BJ (cell line): ENCODE measurements at regions not wholly inside any gene's neighbourhood (a gene's known extent, or its start where the extent isn't known, plus 50 kb on each side); places are given as distances from the start of the nearest gene placed in this dataset.
"Not testable (repeated sequence)": the region's sequence is repeated elsewhere in the genome, so short reads cannot be mapped to it uniquely, and the experiment has no call there.

ENCODE experiments used
- CTCF ChIA-PET: fragments of 350-600 bp; formaldehyde crosslinking; extraction: SDS; loops from one replicate; lab custom pipeline; 2021; ENCODE audit warnings: antibody characterized with exemption, inconsistent platforms; lab: Yijun Ruan, JAX
- POLR2A ChIA-PET: fragments of 300-600 bp; sonication (Branson Sonifier 250); formaldehyde crosslinking; extraction: SDS; loops from one replicate; lab custom pipeline; 2021; ENCODE audit warnings: antibody characterized with exemption; lab: Charles Lee
- DNase-seq: peaks from one replicate; pipeline ENCODE4 v3.0.0-alpha.2; 2011; ENCODE audit warnings: low read depth
- H3K27me3 ChIP-seq: 2 replicates; pipeline ENCODE4 v1.6.0; 2011; ENCODE audit warnings: low read length; ENCODE audit not compliant: control insufficient read depth, insufficient read depth
- H3K36me3 ChIP-seq: 2 replicates; pipeline ENCODE4 v1.5.1; 2011; ENCODE audit warnings: low read length; ENCODE audit not compliant: control insufficient read depth, insufficient read depth
- H3K4me3 ChIP-seq: 2 replicates; pipeline ENCODE4 v1.5.1; 2011; ENCODE audit warnings: low read depth, mild to moderate bottlenecking, control low read depth, low read length
- CTCF ChIP-seq: IDR thresholded peaks from 2 replicates; pipeline ENCODE4 v1.5.1; 2011; ENCODE audit warnings: low read depth, mild to moderate bottlenecking, control low read depth, inconsistent platforms, low read length, moderate library complexity; ENCODE audit not compliant: insufficient read depth

- no peak for TF ChIP-seq CTCF
- POLR2A ChIA-PET, result no interaction called here
- Histone ChIP-seq H3K4me3 (no peak overlapping the region), H3K36me3 (no peaks in the 10 kb centered on the region), H3K27me3 (no peaks in the 10 kb centered on the region)
- CTCF ChIA-PET, result no interaction called here
- no peak for DNase-seq
Measured at GRCh38 chr7:41559426-41559825, 143.5 kb downstream of the INHBA start.

- Histone ChIP-seq H3K27me3 (no peaks in the 10 kb centered on the region), H3K36me3 (no peaks in the 10 kb centered on the region), H3K4me3 (no peak overlapping the region)
- CTCF ChIA-PET, result interaction anchor here (2.7 kb wide), 1 partner anchor 10 kb away, joined by 8 read pairs; no protein-coding TSS in a partner anchor
- POLR2A ChIA-PET, result no interaction called here
- no peak for DNase-seq
- TF ChIP-seq CTCF, result no peak
Measured at GRCh38 chr7:41554481-41554880, 148.4 kb downstream of the INHBA start.

GRCh38 chr7:41550046-41550445, 152.8 kb downstream of the INHBA start:
- H3K36me3 ChIP-seq, H3K27me3 ChIP-seq, POLR2A ChIA-PET, DNase-seq, H3K4me3 ChIP-seq, CTCF ChIA-PET: not testable (repeated sequence)

- no peak overlapping the region for H3K4me3 ChIP-seq
- no peaks in the 10 kb centered on the region for H3K36me3 ChIP-seq
- TF ChIP-seq CTCF, result no peak
- H3K27me3 ChIP-seq, result no peaks in the 10 kb centered on the region
- ChIA-PET POLR2A (no interaction called here), CTCF (no interaction called here)
- DNase-seq, result no peak
Measured at GRCh38 chr7:41544241-41544640, 158.6 kb downstream of the INHBA start.

- CTCF ChIA-PET, result interaction anchor here (0.6 kb wide), 1 partner anchor 869 kb away, joined by 4 read pairs; no protein-coding TSS in a partner anchor
- no peaks in the 10 kb centered on the region for H3K27me3 ChIP-seq
- POLR2A ChIA-PET, result no interaction called here
- DNase-seq, result no peak
- no peak overlapping the region for H3K4me3 ChIP-seq
- no peak for TF ChIP-seq CTCF
- H3K36me3 ChIP-seq, result no peaks in the 10 kb centered on the region
Measured at GRCh38 chr7:41540601-41541000, 162.3 kb downstream of the INHBA start.

- no peaks in the 10 kb centered on the region for H3K36me3 ChIP-seq
- H3K4me3 ChIP-seq, result no peak overlapping the region
- no peaks in the 10 kb centered on the region for H3K27me3 ChIP-seq
- DNase-seq, result no peak
- POLR2A ChIA-PET, result no interaction called here
- CTCF ChIA-PET, result no interaction called here
- no peak for TF ChIP-seq CTCF
Measured at GRCh38 chr7:41538810-41539724, 163.8 kb downstream of the INHBA start.
